CD1c-positive myeloid dendritic cell (primary cell): ENCODE measurements at regions not wholly inside any gene's neighbourhood (a gene's known extent, or its start where the extent isn't known, plus 50 kb on each side); places are given as distances from the start of the nearest gene placed in this dataset.
"Not testable (repeated sequence)": the region's sequence is repeated elsewhere in the genome, so short reads cannot be mapped to it uniquely, and the experiment has no call there.

Source experiments
- DNase-seq: peaks from one replicate; pipeline ENCODE4 v3.0.0-alpha.2; 2016; ENCODE audit errors: extremely low spot score

DNA sequence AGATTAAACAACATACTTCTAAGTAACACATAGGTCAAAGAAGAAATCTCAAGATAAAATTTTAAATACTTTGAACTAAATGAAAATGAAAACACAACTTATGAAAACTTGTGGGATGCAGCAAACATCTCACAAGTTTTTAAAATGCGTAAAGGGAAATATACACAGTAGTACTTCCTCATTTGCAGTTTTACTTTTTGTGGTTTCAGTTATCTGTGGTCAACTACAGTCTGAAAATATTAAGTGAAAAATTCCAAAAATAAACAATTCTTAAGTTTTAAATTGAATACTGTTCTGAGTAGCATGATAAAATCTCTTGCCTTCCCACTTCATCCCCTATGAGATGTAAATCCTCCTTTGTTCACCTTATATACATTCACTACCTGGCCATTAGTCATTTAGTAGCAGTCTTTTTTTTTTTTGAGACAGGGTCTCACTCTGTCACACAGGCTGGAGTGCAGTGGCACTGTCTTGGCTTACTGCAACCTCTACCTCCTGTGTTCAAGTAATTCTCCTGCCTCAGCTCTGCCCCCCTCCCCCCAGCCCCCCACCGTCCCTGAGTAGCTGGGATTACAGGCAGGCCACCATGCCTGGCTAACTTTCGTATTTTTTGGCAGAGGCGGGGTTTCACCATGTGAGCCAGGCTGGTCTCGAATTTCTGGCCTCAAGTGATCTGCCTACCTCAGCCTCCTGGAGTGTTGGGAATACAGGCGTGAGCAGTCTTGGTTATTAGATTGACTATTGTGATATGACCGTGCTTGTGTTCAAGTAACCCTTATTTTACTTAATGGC lies 154.6 kb upstream of the AHI1 start:
- DNase-seq: peak; percentile 27

DNA sequence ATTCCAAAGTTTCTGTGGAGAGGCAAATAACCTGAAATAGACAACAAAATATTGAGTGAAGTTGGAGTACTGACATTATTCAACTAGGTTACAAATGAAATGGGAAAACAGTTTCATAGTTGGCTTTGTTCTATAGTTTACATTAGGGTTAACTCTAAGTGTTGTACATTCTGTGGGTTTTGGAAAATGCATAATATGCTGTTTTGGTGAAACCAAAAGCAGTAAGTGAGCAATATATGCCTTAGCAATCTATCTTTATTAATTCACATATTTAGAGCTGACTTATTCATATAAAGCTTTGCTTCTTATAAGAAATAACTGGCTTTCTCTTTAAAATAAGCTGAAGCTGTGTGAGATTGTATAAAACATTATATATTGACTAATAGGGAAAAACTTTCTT lies 157.5 kb upstream of the AHI1 start:
- no peak for DNase-seq

DNA sequence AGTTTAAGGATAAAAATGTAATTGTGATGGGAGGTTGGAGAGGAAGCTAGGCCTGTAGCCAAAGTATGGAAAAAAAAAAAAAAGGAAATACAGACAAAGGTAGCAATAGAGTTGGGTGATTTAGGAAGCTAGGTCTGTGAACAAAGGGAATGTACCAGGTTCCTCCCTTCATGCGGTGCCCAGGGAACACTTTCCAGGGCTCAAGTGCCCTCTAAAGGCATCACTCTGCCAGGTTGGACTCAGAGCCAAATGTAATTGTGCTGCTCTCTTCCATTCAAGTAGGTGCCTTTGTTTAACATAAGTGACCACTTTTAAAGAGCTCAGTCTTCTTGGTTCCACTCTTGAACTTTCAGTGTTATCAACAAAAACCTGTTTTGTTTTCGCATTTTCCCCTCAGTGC lies 159.7 kb upstream of the AHI1 start:
- DNase-seq: no peak

DNA sequence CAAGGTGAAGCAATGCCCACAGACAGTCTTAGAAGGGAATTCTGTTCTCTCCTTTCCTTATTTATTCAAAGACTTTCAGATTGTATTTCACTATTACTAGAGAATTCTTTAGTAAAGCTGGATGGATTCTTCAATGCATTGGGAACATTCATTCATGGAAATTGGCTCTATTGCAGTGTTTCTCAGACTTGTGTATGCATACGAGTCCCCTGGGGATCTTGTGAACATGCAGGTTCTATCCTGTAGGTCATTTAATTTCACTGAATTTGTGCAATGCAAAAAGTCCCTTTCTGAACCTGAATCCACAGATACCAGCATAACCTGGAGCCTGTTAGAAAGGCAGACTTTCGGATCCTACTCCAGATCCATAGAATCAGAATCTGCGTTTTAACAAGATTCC lies 160.9 kb upstream of the AHI1 start:
- DNase-seq: no peak

DNA sequence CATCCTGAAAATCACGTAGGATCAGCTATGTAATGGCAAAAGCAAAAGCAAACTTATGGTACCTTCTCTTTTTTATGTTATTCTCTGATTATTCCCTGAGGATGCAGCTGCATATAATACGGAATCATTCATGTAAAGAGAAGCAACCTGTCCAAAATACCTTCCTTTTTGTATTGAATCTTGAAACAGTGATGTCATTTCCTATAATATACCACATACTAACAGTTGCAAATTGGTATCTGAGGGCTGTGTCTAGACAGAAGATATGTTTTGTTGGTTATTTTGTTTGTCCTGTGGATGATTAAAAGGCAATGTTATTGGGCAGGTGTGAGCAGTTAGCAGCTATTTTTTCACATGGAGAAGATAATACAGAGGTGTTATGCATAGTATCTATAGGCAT lies 161.4 kb upstream of the AHI1 start:
- DNase-seq: no peak

DNA sequence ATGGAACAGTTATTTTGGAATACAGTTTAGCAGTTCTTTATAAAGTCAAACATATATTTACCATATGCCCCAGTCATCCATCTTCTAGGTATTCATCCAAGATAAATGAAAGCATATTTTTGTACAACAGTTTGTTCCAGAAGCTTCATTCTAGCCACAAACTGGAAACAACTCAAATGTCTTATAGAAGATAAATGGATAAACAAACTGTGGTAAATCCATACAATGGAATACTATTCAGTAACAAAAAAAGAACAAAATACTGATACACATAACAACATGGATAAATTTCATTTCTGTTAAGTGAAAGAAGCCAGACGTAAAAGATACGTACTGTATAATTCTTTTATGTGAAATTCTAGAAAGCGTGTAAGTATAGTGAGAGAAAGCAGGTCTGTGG lies 167.0 kb upstream of the AHI1 start:
- DNase-seq: no peak

DNA sequence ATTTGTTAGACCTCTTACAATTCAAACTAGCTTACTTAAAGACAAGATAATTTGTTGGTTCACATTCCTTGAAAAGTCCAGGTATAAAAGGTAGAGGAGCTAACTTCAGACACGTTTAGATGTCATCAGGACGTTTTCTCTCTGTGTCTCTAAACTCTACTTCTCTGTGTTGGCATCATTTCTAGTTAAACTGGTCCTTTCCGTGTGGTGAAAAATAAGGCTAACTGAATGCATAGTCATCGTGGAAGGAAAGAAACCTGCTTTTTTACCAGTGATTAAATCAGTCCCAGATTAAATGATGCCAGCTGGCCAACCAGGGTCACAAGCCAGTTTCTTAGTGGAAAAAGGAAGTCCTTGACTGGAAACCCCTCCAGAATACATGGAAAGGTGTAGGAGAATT lies 168.4 kb upstream of the AHI1 start:
- DNase-seq: no peak

DNA sequence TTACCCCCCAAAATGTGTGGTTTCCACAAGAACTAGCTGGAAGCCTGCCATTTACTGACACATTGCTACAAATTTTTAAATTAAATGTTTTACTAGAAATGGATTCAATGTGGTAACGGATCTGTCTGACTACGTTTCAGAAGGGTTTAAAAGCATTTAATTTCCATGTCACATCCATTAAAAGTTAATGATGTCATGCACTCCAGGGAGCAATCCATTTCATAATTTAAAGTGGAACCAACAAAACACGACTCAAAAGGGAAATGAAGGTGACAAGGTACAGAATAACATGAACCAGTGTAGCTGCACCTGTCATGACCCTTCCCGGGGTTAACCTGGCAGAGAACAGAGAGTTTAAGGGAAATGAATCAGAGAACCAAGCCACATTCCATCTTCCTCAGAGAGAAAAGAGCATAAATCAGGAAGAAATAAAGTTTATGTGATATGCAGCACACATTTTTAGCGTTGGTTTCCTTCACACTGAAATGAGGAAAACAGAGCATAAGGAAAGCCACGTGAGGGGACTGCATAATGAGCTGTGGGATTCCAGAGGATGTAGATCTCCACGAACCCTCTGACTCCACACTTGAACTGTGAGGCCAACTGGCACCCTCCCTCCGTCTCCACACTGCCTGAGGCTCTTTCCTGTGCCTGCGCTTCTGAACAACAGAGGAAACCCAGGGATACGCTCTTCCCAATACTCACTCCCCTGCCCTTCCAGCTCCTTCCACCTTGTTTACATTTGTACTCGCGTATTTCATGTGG lies 170.3 kb upstream of the AHI1 start:
- DNase-seq: no peak

DNA sequence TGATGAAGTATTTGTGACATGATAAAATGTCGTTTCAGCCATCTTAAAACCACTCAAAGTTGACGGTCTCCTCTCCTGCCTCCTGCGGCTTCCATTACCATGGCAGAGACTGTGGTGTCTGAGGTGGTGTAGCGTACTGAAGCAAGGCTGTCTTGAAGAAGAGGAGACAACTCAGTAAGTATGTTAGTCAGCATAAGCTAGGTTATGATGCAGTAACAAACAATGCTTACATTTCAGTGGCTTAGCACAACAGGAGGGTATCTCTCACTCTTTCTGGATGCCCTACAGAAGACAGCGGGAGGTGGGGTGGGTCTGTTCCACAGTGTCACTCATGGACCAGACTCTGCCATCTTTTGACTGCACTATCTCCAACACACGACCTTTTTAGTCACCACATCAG lies 174.7 kb upstream of the AHI1 start:
- DNase-seq: no peak

DNA sequence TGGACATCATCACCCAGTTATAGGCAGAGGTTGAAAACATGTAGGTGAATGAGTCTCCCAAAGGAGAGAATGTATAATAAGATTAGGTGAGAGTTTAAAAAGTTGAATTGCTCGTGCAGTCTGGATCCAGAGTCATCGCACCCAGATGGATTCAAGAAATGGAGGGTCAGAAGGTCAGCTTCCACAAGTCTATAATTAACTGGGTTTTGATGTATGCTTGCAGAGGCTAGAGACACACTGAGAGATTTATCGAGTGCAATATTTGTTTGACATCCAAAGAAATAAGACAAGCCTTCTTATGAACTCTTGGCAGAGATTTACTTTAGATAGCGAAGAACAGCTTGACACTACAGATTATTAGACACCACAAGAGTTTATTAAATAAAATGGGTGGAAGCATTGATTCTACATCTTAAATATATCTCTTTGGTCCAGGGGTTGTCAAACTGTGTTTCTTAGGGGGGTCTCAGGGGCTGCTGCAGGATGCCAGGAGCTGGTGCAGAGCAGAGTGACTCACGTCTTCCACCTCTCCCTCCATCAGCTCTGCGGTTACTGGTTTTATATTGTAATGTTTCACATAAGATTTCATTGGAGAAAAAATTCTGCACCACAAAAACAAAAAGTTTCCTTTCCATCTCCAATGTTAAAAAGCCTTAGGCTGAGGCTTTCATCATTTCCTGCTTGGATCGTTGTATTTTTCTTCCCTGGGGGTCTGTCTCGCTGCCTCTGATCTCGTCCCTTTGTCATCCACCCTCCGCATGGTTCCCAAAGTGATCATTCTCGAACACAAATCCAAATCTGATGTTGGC lies 176.2 kb upstream of the AHI1 start:
- DNase-seq: no peak

DNA sequence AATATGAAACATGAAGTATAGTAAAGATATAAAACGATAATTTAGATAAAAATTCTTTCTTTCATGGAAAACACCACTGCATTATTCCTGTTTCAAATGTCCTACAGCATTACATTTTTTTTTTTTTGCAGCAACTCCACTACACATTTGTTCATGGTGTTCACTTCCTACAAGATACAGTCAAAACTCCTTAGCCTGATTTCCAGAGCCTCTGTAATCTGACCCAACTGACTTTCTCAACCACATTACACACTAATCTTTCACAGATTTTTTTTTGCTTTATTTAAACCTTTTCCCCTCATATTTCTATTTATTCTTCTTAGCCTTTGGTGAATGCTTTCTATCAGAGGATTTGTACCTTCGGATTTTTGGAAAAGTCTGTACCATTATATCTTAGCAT lies 176.5 kb upstream of the PDE7B start:
- no peak for DNase-seq

DNA sequence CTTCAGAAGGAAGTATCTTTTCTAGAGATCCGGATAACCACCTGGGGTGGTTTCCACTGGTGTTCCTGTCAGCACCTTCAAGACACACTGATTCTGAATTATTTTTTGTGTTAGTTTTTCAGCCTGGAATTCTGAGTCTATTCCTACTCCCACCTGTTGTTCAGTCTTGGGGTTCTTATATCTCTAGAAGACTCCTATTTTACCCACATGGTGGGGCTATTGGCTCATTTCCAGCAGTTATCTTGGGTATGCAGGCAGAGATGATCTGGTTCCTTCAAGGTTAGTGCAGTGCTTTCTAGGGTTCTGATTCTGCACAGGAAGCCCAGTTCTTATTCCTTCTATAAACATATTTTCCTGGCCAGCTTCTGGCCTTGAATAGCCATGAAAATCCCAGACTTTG lies 175.6 kb upstream of the PDE7B start:
- peak; percentile 49 for DNase-seq

DNA sequence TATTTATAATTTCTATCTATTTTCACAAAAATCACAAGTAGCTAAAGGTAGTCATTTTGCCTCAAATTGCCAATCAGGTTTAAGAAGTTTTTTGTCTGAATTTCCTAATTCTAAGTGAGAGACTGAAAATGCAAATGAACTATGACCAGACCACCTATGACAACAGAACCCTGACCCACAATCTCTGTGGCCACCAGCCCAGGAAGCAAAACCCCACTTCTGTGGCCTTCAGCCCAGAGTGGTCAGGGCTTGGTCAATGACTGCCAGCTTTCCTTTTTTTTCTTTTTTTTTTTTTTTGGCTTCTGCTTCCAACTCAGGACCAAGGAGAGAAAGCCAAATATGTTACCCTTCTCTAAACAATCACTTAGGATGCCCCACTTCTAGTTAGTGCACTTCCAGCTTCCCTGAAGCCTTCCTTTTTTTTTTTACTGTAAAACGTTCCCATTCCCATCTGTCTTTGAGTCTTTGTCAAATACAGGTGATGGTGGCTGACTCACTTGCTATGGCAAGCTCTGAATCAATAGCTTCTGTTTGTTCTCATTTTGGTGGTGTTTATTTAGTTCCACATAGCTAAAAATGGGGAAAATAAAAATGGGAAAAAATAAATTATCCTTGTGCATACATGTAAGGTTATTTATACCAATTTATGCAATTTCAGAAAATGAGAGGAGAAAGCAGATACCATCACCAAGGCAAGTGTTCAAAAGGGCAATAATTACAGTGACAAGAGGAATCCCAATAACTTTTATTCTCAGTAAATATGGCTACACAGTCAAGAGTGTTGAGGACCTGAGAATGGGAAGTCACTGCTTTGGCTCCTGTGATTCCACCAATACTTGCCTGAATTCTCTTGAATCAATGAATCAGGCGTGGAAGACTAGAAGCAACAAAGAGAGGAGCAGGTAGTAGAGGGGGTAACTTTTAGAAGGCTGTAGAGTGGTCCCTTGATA lies 170.3 kb upstream of the PDE7B start:
- no peak for DNase-seq

DNA sequence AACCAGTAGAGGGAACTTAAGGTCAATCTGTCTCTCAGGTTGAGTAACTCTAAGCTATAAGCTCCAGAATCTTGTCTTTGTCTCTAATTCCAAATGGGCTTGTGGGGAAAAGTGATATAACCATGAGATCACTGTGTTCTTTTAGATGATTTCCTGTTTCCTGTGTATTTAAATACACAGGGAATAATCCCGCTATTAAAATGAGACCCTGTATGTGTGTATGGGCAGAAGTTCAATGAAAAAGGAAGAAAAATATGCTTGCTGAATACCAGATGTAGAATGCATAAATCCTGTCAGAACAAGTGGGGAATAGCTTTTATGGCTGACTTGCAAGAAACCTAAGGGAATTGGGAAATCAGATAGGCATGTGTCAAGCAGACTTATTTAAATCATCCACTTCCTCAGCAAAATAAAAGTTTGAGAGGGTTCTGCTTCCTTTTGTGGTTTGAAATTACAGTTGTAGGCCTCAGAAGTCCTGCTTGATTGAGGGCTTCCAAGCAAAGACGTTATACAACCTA lies 164.7 kb upstream of the PDE7B start:
- peak; percentile 17 for DNase-seq

DNA sequence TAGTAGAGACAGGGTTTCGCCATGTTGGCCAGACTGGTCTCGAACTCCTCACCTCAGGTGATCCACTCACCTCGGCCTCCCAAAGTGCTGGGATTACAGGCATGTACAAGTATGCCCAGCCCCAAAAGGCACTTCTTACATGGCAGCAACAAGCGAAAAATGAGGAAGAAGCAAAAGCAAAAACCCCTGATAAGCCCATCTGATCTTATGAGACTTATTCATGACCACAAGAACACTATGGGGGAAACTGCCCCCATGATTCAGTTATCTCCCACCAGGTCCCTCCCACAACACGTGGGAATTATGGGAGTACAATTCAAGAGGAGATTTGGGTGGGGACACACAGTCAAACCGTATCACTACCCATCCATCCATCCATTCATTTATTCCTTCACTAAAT lies 163.0 kb upstream of the PDE7B start:
- not testable (repeated sequence) for DNase-seq

DNA sequence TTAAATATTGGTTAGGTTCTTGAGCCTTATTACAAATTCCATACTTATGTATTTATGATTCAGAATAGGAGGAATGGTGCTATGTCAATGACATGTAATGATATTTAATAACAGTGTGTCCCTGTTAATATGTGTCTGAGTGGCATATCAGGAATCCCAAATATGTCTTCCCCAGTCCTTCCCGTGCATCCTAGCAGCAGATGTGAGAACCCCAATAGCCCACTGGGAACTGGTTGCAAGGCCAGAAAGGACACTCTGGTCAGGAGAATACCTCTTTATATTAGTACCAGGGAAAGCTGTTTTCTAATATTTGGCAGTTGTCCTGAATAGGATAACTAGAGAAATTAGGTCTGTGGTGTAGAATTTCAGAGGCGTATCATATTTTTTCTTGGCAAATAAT lies 159.1 kb upstream of the PDE7B start:
- DNase-seq: no peak

DNA sequence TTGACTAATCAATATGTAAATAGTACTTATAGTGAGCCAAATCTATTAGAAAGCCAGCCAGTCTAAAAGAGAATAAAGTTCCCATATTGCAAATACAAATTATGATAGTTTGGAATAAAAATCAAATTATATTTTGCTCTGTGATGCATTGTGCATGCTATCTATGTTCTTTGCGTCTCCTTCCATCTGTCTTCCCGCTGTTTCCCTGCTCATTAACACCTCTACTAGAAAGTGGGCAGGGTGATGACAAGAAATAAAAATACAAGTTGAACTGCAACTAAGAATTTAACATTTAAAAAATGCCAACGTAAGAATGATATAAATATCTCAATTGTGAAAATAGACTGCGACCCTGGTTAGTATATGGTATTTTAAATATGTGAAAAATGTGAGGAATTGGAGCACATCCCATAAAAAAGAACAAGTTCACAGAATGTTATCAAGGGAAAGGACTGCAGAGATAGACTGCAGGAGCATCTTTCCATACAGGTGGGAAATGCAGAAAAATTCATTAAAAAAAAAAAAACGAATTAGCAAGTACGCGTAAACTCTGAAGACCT lies 157.6 kb upstream of the PDE7B start:
- no peak for DNase-seq

DNA sequence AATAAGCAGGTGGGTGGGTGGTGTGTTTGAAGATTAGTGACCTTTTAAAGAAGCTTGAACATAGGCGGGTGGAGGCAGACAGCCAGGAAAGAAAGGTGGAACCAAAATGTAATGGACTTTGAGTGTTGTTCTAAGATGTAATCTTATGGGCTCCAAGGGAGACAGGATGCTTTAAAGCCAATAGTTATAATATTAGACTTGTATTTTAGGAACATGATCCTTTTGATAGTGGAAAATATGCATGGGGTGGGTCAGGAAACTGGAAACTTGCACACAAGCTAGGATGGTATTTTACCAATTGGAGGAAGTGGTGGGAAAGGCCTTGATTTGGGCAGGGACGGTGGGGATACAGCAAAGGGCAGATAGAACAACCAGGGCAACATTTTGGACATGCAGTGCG lies 151.8 kb upstream of the PDE7B start:
- DNase-seq: no peak

DNA sequence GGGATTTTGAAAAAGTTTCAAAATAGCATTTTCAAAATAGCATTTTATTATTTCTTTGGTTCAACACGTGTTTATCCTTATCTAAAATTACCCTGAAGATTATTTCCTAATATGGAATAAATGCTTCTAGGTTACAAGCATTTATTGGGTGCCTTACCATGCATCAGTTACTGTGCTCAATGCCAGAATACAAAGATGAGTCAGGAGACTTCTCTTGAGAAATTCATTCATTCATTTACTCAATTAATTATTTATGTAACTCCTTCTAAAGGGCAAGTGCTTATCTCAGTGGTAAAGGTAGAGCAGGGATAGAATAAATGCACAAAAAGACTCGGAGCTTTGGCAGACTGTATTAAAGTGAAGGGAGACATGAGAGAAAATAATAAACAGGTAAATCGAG lies 150.1 kb upstream of the PDE7B start:
- no peak for DNase-seq

DNA sequence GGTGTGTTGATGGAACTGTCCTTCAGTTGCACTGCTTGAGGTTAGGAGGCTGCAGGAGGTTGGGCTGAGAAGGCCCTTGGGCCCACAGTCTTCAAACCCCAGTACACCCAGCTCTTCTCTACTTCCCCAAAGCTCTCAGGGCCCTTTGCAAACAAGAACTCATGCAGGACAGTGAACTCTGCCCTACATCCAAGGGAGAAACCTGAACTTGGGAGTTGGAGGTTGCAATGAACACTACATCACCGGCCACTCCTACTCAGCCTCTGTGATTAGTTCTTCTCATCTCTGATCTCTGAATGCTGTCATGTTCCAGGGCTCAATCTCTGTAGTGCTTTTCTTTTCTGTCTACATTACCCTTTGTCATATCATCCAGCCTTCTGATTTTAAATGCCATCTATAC lies 148.5 kb upstream of the PDE7B start:
- peak; percentile 15 for DNase-seq

DNA sequence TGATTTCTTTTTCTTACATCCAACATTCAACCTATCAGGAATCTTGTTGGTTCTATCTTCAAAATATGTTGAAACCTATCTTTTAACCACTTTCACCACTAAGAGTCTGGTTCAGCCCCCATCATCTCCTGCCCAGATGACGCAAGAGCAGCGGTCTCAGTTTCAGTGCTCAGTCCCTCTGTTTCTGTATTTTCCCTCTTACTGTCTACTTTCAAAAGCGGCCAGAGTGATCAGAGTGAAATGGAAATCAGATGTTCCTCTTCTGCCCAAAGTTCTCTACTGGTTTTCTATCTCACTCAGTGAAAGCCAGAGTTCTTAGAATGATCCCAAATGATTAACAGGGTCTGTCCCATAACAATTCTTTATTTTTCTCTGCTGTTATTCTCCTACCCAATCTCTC lies 147.9 kb upstream of the PDE7B start:
- DNase-seq: peak; percentile 2
